Spleen (tissue), 11 donors: ENCODE measurements at regions not wholly inside any gene's neighbourhood (a gene's known extent, or its start where the extent isn't known, plus 50 kb on each side); places are given as distances from the start of the nearest gene placed in this dataset.

Experiments
- DNase-seq: peaks from one replicate; pipeline ENCODE4 v3.0.0-alpha.2; 2020
- H3K27ac ChIP-seq, 8 donors: fragments of 200-600 bp; sonication (generic) in 7 of 8; 1 replicate in 4 of 8; 2 replicates in 4 of 8; pipeline versions ENCODE4 v1.5.0 to v1.8.0; 2016 to 2021; ENCODE audit warnings: inconsistent platforms in 4 of 8, mild to moderate bottlenecking in 4 of 8, moderate library complexity in 1 of 8
- H3K27me3 ChIP-seq, 7 donors: fragments of 200-600 bp; sonication (generic) in 6 of 7; replicated peaks in 1 of 7; 1 replicate in 4 of 7; 2 replicates in 3 of 7; pipeline versions ENCODE4 v1.5.0 to v1.8.0; 2016 to 2021; ENCODE audit warnings: inconsistent platforms in 3 of 7, mild to moderate bottlenecking in 1 of 7
- H3K36me3 ChIP-seq, 6 donors: fragments of 200-600 bp; sonication (generic) in 5 of 6; 1 replicate in 4 of 6; 2 replicates in 2 of 6; pipeline versions ENCODE4 v1.5.0 to v1.8.0; 2016 to 2021; ENCODE audit warnings: inconsistent platforms in 2 of 6
- H3K4me1 ChIP-seq, 6 donors: fragments of 200-600 bp; sonication (generic) in 5 of 6; 1 replicate in 3 of 6; 2 replicates in 3 of 6; pipeline versions ENCODE4 v1.5.0 to v1.8.0; 2016 to 2021; ENCODE audit warnings: inconsistent platforms in 3 of 6
- H3K4me3 ChIP-seq, 8 donors: fragments of 200-600 bp; sonication (generic) in 7 of 8; 1 replicate in 4 of 8; 2 replicates in 4 of 8; pipeline versions ENCODE4 v1.5.0 to v1.8.0; 2016 to 2021; ENCODE audit warnings: inconsistent platforms in 4 of 8, mild to moderate bottlenecking in 4 of 8, moderate library complexity in 2 of 8
- H3K9me3 ChIP-seq, 8 donors: fragments of 200-600 bp; sonication (generic) in 7 of 8; 1 replicate in 4 of 8; 2 replicates in 4 of 8; pipeline versions ENCODE4 v1.5.0 to v1.8.0; 2016 to 2021; ENCODE audit warnings: inconsistent platforms in 4 of 8
- CTCF ChIP-seq, 11 experiments: fragments of 200-600 bp in 7 of 11; fragments of 450-650 bp in 4 of 11; sonication (generic) in 4 of 11; IDR thresholded peaks in 8 of 11; conservative IDR thresholded peaks in 3 of 11; 1 replicate in 7 of 11; 2 replicates in 4 of 11; pipeline versions ENCODE4 v1.4.0 to v1.8.0; 2016 to 2021; ENCODE audit warnings: antibody characterized with exemption in 11 of 11, inconsistent platforms in 4 of 11, mild to moderate bottlenecking in 1 of 11
- POLR2A ChIP-seq, 3 donors: fragments of 450-650 bp; IDR thresholded peaks; one replicate each; pipeline ENCODE4 v1.5.1; 2017; ENCODE audit warnings: antibody characterized with exemption in 3 of 3, mild to moderate bottlenecking in 1 of 3
- POLR2AphosphoS5 ChIP-seq, 3 donors: sonication (generic); formaldehyde crosslinking; IDR thresholded peaks; one replicate each; pipeline ENCODE4 v1.5.1; 2017; ENCODE audit warnings: antibody characterized with exemption in 3 of 3
- WGBS, 5 donors: extraction: QIAGEN DNeasy Blood & Tissue Kit in 3 of 5; methylation state at CpG; one replicate each; pipeline versions ENCODE4 v1.1.5 to v1.1.7; 2013 to 2018; 5-methylcytosine and 5-hydroxymethylcytosine counted together
- intact Hi-C: fragments of 100-400 bp; cut with DNase I; formaldehyde crosslinking; loops from one replicate; pipeline ENCODE4 v1.15.0; 2023; ENCODE audit warnings: low total_unique reads
- donor health status: healthy with polysubstance abuse.
- donor health status: DM: no; HTN: no; CAD: no; lungs with moderate emphysema.
- donor health status: DM: no; HTN: no; CAD: no.
- donor health status: Bipolar disorder and iron deficiency.
- donor health status: healthy.
- donor health status: DM: no; HTN: no; CAD: no.
- donor health status: DM: yes; HTN: yes; CAD: no.

GRCh38 chr5:3262451-3262850 is 333.2 kb upstream of the IRX1 start:
- 72 to 82% (median 76%) methylated on average over 4 of the region's 4 CpGs for WGBS, 5 donors
- no peaks in the 10 kb centered on the region for H3K36me3 ChIP-seq
- no peak overlapping the region for H3K4me3 ChIP-seq
- TF ChIP-seq CTCF (IDR thresholded peaks at IDR 0.05 in 8 of 11, conservative IDR thresholded peaks at IDR 0.05 in 3 of 11) (no peak), POLR2A (IDR thresholded peaks at IDR 0.05) (no peak), POLR2AphosphoS5 (IDR thresholded peaks at IDR 0.05) (no peak)
- H3K27me3 ChIP-seq: no peaks in the 10 kb centered on the region
- no peaks in the 10 kb centered on the region for H3K4me1 ChIP-seq
- no peak overlapping the region for H3K27ac ChIP-seq
- DNase-seq: no peak
- peaks cover 0 to 16% (median 0%) of the 10 kb centered on the region in 8 donors for H3K9me3 ChIP-seq
- intact Hi-C loops: no loop called here

- Histone ChIP-seq H3K9me3 (peaks cover 0 to 16% (median 0%) of the 10 kb centered on the region in 8 donors), H3K36me3 (no peaks in the 10 kb centered on the region), H3K27me3 (no peaks in the 10 kb centered on the region), H3K4me3 (no peak overlapping the region), H3K4me1 (no peaks in the 10 kb centered on the region), H3K27ac (no peak overlapping the region)
- no peak for DNase-seq
- 80 to 91% (median 88%) methylated on average over 4 of the region's 4 CpGs for WGBS, 5 donors
- intact Hi-C loops: no loop called here
- TF ChIP-seq POLR2A (IDR thresholded peaks at IDR 0.05) (no peak), CTCF (IDR thresholded peaks at IDR 0.05 in 8 of 11, conservative IDR thresholded peaks at IDR 0.05 in 3 of 11) (no peak), POLR2AphosphoS5 (IDR thresholded peaks at IDR 0.05) (no peak)
Measured at GRCh38 chr5:3261081-3261480, 334.6 kb upstream of the IRX1 start.

GRCh38 chr5:3258050-3258449 is 337.6 kb upstream of the IRX1 start:
- peaks cover 0 to 16% (median 0%) of the 10 kb centered on the region in 8 donors for H3K9me3 ChIP-seq
- H3K27ac ChIP-seq: no peak overlapping the region
- H3K4me1 ChIP-seq: no peaks in the 10 kb centered on the region
- H3K27me3 ChIP-seq: no peaks in the 10 kb centered on the region
- no peak for TF ChIP-seq POLR2AphosphoS5 (IDR thresholded peaks at IDR 0.05)
- TF ChIP-seq CTCF (IDR thresholded peaks at IDR 0.05 in 8 of 11, conservative IDR thresholded peaks at IDR 0.05 in 3 of 11): no peak
- no peak for TF ChIP-seq POLR2A (IDR thresholded peaks at IDR 0.05)
- intact Hi-C loops: no loop called here
- no peak overlapping the region for H3K4me3 ChIP-seq
- H3K36me3 ChIP-seq: no peaks in the 10 kb centered on the region
- no peak for DNase-seq
- 68 to 91% (median 83%) methylated on average over 9 of the region's 9 CpGs for WGBS, 5 donors

- H3K9me3 ChIP-seq: peaks cover 0 to 11% (median 0%) of the 10 kb centered on the region in 8 donors
- no peaks in the 10 kb centered on the region for H3K4me1 ChIP-seq
- H3K4me3 ChIP-seq: no peak overlapping the region
- intact Hi-C loops: no loop called here
- 57 to 67% (median 62%) methylated on average over 1 of the region's 1 CpG for WGBS, 5 donors
- H3K36me3 ChIP-seq: no peaks in the 10 kb centered on the region
- no peak overlapping the region for H3K27ac ChIP-seq
- TF ChIP-seq CTCF (IDR thresholded peaks at IDR 0.05 in 8 of 11, conservative IDR thresholded peaks at IDR 0.05 in 3 of 11) (no peak), POLR2AphosphoS5 (IDR thresholded peaks at IDR 0.05) (no peak), POLR2A (IDR thresholded peaks at IDR 0.05) (no peak)
- peaks cover 0 to 4% (median 0%) of the 10 kb centered on the region in 7 donors for H3K27me3 ChIP-seq
- DNase-seq: no peak
Measured at GRCh38 chr5:3252235-3252634, 343.4 kb upstream of the IRX1 start.
